GM18951 (cell line): ENCODE measurements at regions not wholly inside any gene's neighbourhood (a gene's known extent, or its start where the extent isn't known, plus 50 kb on each side); places are given as distances from the start of the nearest gene placed in this dataset.

Experiments used
- POLR2A ChIP-seq: IDR thresholded peaks from 4 replicates; pipeline ENCODE4 v1.6.1; 2011; ENCODE audit warnings: mild to moderate bottlenecking; ENCODE audit not compliant: insufficient read length, insufficient read depth; ENCODE audit errors: extremely low read depth
- in situ Hi-C: fragments of 300-500 bp; cut with MboI; formaldehyde crosslinking; loops from one replicate; pipeline ENCODE4 v1.12.0; 2022; ENCODE audit warnings: low sequenced_read_pairs, mixed read lengths, inconsistent platforms; ENCODE audit not compliant: unreplicated experiment

DNA sequence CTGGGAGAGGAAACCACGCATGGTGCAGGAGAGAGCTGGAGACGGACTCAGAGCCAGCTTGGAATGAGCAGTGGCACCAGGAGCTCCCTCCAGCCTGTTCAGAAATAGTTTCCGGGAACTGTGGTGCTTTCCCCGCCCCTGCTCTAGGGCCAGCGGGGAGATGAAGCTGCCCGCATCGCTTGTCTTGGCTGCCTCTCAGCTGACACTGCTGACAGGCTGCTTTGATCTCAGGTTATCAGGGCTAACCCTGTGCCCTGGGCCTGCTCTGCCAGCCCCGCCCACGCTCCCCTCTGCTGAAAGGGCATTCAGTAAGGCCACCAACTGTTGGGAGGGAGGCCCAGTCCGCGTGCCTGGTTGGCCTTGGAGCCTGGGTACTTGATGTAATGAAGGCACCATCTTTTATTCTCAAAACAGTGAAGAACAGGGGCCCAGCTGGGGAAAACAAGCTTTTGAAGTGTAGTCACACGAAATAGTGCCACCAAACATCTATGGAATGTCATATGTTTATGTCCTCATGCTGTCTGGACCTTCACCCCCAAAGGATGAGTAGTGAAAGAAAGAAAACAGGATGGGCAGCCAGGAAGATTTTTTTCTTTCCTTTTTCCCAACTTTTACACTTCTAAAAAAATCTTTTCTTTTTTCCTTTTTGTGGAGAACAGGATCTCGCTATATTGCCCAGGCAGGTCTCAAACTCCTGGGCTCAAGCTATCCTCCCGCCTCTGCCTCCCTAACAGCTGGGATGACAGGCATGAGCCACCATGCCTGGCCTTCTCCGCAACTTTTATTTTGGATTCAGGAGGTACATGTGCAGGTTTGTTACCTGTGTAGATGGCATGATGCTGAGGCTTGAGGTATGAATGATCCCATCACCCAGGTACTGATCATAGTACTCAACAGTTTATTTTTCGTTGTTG is 115.9 kb upstream of the TBX3 start:
- TF ChIP-seq POLR2A, result no peak
- in situ Hi-C loops, result no loop called here

GRCh38 chr12:114794049-114794558 is 110.1 kb upstream of the TBX3 start:
- TF ChIP-seq POLR2A, result no peak
- in situ Hi-C loops, result no loop called here

- in situ Hi-C loops, result no loop called here
- no peak for TF ChIP-seq POLR2A
Measured at GRCh38 chr12:114790276-114790675, 106.3 kb upstream of the TBX3 start.

GRCh38 chr12:114789821-114790220 is 105.8 kb upstream of the TBX3 start:
- no peak for TF ChIP-seq POLR2A
- in situ Hi-C loops, result no loop called here

- in situ Hi-C loops, result no loop called here
- no peak for TF ChIP-seq POLR2A
Measured at GRCh38 chr12:114789276-114789675, 105.3 kb upstream of the TBX3 start.

GRCh38 chr12:114784526-114784925 is 100.6 kb upstream of the TBX3 start:
- TF ChIP-seq POLR2A, result no peak
- in situ Hi-C loops, result no loop called here

GRCh38 chr12:114783089-114783618 is 99.2 kb upstream of the TBX3 start:
- TF ChIP-seq POLR2A, result no peak
- in situ Hi-C loops, result no loop called here

GRCh38 chr12:114780746-114781399 is 96.9 kb upstream of the TBX3 start:
- in situ Hi-C loops, result no loop called here
- no peak for TF ChIP-seq POLR2A

- TF ChIP-seq POLR2A, result no peak
- in situ Hi-C loops, result no loop called here
Measured at GRCh38 chr12:114779647-114780046, 95.7 kb upstream of the TBX3 start.

- in situ Hi-C loops, result no loop called here
- TF ChIP-seq POLR2A, result no peak
Measured at GRCh38 chr12:114779186-114779585, 95.2 kb upstream of the TBX3 start.

DNA sequence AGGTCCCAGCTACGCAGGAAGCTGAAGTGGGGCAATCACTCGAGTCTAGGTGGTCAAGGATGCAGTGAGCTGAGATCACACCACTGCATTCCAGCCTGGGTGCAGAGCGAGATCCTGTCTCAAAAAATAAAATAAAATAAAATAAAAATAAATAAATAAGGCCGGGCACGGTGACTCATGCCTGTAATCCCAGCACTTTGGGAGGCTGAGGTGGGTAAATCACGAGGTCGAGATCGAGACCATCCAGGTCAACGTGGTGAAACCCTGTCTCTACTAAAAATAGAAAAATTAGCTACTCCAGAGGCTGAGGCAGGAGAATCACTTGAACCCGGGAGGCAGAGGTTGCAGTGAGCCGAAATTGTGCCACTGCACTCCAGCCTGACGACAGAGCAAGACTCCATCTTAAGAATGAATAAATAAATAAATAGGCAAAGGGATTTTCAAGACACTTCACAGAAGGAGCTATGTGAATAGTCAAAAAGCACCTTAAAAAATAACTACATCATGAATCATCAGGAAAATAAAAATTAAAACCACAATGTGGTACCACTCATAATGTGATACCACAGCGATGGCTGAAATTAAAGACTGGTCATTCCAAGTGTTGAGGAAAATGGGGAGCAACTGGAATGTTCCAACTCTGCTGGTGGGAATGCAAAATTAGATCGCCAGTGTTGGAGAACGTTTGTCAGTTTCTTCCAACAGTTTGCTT is 92.9 kb upstream of the TBX3 start:
- TF ChIP-seq POLR2A, result no peak
- in situ Hi-C loops, result no loop called here

DNA sequence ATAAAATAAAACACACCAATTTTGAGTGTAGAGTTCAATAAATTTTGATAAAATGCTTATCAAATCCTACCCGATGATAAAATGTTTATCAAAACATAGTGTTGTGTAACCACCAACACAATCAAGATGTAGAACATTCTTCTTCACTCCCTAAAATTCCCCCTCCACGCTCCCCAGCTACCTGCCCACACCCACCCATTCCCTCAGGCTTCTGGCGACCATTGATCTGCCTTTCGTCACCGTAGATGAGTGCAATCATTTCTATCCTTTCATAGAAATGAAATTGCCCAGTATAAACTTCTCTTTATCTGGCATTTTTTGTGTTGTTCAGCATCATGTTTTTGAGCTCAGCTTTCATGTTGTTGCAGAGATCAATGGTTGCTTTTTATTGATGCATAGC is 90.7 kb upstream of the TBX3 start:
- in situ Hi-C loops, result no loop called here
- no peak for TF ChIP-seq POLR2A

DNA sequence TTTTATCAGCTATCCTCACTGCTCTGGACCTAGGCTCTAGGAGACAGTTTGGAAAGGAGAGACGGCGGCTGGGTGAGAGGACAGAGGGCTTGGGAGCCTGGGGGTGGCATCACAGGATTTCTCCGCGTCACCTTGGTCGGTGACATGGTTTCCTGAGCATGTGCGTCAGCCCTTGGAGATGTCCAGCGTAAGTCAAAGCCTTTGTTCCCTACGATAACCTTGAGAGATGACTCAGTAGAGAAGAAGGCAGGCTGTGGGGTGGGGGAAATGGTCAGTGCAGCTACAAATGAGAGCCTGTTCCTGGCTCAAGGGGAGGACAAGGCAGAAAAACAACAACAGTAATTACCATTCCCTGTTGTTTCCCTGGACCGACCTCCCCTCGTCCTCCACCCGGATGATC is 90.2 kb upstream of the TBX3 start:
- in situ Hi-C loops, result no loop called here
- TF ChIP-seq POLR2A, result no peak
